ENCODE measurements at regions not wholly inside any gene's neighbourhood (a gene's known extent, or its start where the extent isn't known, plus 50 kb on each side); places are given as distances from the start of the nearest gene placed in this dataset.

DNA sequence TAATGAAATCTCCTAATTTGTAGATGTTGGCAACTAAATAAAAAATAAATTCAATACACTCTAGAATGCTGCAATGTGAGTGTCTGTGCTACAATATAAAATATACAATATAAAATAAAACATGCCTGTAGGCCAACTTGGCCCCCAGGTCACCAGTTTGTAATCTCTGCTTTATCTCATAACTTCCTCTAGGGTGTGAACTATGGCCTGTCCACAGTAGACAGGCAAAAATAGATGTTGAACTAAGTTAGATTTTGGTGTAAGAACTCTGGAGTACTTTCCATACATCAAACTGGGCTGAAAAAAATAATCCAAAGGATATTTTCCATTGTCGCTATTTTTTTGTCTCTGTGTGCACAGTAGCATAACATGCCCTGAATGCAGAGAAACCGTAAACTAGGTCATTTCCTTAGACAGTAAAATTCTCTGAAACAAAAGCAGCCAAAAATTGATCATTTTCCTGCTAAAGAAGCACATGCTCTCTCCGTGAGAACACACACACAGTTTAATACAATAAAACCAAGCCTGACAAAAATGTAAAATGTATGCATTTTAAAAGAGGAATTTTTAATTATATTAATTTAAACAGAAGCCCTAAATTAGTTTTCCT lies 98.5 kb upstream of the ZFP64 start (continued):
- TF ChIP-seq TCF3 (IDR thresholded peaks at IDR 0.05; ENCODE audit: borderline replicate concordance, insufficient read depth, low read depth, low read length) (no peak), SMAD1 (IDR thresholded peaks at IDR 0.05; ENCODE audit: low read depth, partially characterized antibody) (no peak), ZSCAN29 (IDR thresholded peaks at IDR 0.05) (no peak), POLR2AphosphoS5 (IDR thresholded peaks at IDR 0.05; ENCODE audit: low read length) (no peak), LARP7 (IDR thresholded peaks at IDR 0.05) (no peak)
- TF ChIP-seq, protein P1, sequence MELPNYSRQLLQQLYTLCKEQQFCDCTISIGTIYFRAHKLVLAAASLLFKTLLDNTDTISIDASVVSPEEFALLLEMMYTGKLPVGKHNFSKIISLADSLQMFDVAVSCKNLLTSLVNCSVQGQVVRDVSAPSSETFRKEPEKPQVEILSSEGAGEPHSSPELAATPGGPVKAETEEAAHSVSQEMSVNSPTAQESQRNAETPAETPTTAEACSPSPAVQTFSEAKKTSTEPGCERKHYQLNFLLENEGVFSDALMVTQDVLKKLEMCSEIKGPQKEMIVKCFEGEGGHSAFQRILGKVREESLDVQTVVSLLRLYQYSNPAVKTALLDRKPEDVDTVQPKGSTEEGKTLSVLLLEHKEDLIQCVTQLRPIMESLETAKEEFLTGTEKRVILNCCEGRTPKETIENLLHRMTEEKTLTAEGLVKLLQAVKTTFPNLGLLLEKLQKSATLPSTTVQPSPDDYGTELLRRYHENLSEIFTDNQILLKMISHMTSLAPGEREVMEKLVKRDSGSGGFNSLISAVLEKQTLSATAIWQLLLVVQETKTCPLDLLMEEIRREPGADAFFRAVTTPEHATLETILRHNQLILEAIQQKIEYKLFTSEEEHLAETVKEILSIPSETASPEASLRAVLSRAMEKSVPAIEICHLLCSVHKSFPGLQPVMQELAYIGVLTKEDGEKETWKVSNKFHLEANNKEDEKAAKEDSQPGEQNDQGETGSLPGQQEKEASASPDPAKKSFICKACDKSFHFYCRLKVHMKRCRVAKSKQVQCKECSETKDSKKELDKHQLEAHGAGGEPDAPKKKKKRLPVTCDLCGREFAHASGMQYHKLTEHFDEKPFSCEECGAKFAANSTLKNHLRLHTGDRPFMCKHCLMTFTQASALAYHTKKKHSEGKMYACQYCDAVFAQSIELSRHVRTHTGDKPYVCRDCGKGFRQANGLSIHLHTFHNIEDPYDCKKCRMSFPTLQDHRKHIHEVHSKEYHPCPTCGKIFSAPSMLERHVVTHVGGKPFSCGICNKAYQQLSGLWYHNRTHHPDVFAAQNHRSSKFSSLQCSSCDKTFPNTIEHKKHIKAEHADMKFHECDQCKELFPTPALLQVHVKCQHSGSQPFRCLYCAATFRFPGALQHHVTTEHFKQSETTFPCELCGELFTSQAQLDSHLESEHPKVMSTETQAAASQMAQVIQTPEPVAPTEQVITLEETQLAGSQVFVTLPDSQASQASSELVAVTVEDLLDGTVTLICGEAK (IDR thresholded peaks at IDR 0.05; ENCODE audit: borderline replicate concordance): no peak

DNA sequence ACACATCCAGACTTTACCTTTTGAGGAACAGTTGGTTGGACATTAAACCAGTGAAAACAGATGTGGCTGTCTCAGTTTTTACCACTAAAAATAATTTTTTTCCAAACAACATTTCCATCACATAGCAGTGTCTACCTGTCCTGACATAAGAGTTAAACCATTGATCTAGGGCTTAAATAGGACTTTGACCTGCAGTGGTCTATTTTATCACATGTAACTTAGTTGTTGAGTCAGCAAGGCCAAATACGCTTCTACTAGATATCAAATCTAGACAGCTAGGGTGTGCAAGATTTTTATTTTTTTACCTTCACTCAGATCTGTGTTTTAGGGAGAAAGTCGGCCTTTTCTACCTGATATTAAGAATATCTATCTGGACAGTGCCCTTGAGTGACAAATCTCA lies 88.8 kb upstream of the ZFP64 start:
- DNase-seq (ENCODE audit: low read depth, low spot score) (no peak), ATAC-seq (no peak), FAIRE-seq (no peak)
- ChIA-PET CTCF (no interaction called here), SMC1A (ENCODE audit: uncharacterized antibody, unreplicated experiment) (interaction anchor here (1.5 kb wide), 1 partner anchor 31 kb away, joined by 4 read pairs; no protein-coding TSS in a partner anchor), POLR2A (interaction anchor here (0.6 kb wide), 1 partner anchor 18 kb away, joined by 3 read pairs; no protein-coding TSS in a partner anchor), RAD21 (ENCODE audit: unreplicated experiment) (no interaction called here)
- Histone ChIP-seq H3K36me3 (ENCODE audit: control insufficient read depth in 2 of 2, insufficient read depth in 2 of 2, low read length in 1 of 2) (no peaks in the 10 kb centered on the region), H3K27ac (ENCODE audit: control insufficient read depth, insufficient read depth) (no peak overlapping the region), H3K79me2 (ENCODE audit: control insufficient read depth, insufficient read depth, low read length) (no peaks in the 10 kb centered on the region), H3K4me2 (ENCODE audit: control insufficient read depth, insufficient read depth) (no peak overlapping the region), H3K9ac (ENCODE audit: control insufficient read depth, insufficient read depth, low read length) (no peak overlapping the region), H3K9me3 (replicated peaks; ENCODE audit: control insufficient read depth, insufficient read depth, low read length) (no peaks in the 10 kb centered on the region), H2AFZ (ENCODE audit: control insufficient read depth, low read depth, low read length) (no peak overlapping the region), H4K20me1 (ENCODE audit: control insufficient read depth, insufficient read depth) (no peaks in the 10 kb centered on the region), H3K4me3 (no peak overlapping the region), H3K27me3 (replicated peaks in 1 of 2; ENCODE audit: control insufficient read depth in 2 of 2, insufficient read depth in 2 of 2, low read length in 1 of 2) (peaks cover 0 to 5% of the 10 kb centered on the region in 2 experiments; a peak in 2 of 4 replicates), H3K4me1 (ENCODE audit: control insufficient read depth, insufficient read depth, low read length) (no peaks in the 10 kb centered on the region)
- intact Hi-C loops (cut with micrococcal nuclease; ENCODE audit: unreplicated experiment): no loop called here
- 11% methylated on average over 2 of the region's 2 CpGs for WGBS (ENCODE audit: insufficient coverage, insufficient replicate concordance, low lambda C conversion rate, missing lambda C conversion rate)
- BruUV-seq (replicated peaks): no TSS peak
- in situ Hi-C loops (cut with MboI): no loop called here
- TF ChIP-seq CREM (IDR thresholded peaks at IDR 0.05; ENCODE audit: low read depth): no peak
- no peak for TF ChIP-seq TARDBP (IDR thresholded peaks at IDR 0.05; ENCODE audit: borderline replicate concordance)
- TF ChIP-seq, protein P2, sequence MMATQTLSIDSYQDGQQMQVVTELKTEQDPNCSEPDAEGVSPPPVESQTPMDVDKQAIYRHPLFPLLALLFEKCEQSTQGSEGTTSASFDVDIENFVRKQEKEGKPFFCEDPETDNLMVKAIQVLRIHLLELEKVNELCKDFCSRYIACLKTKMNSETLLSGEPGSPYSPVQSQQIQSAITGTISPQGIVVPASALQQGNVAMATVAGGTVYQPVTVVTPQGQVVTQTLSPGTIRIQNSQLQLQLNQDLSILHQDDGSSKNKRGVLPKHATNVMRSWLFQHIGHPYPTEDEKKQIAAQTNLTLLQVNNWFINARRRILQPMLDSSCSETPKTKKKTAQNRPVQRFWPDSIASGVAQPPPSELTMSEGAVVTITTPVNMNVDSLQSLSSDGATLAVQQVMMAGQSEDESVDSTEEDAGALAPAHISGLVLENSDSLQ (IDR thresholded peaks at IDR 0.05): no peak
- TF ChIP-seq RAD51 (IDR thresholded peaks at IDR 0.05): no peak
- no peak for TF ChIP-seq PML (IDR thresholded peaks at IDR 0.05; ENCODE audit: low read length)
- no peak for TF ChIP-seq FOS (IDR thresholded peaks at IDR 0.05; ENCODE audit: borderline replicate concordance, extremely low read depth, insufficient read length)
- TF ChIP-seq, protein P3, sequence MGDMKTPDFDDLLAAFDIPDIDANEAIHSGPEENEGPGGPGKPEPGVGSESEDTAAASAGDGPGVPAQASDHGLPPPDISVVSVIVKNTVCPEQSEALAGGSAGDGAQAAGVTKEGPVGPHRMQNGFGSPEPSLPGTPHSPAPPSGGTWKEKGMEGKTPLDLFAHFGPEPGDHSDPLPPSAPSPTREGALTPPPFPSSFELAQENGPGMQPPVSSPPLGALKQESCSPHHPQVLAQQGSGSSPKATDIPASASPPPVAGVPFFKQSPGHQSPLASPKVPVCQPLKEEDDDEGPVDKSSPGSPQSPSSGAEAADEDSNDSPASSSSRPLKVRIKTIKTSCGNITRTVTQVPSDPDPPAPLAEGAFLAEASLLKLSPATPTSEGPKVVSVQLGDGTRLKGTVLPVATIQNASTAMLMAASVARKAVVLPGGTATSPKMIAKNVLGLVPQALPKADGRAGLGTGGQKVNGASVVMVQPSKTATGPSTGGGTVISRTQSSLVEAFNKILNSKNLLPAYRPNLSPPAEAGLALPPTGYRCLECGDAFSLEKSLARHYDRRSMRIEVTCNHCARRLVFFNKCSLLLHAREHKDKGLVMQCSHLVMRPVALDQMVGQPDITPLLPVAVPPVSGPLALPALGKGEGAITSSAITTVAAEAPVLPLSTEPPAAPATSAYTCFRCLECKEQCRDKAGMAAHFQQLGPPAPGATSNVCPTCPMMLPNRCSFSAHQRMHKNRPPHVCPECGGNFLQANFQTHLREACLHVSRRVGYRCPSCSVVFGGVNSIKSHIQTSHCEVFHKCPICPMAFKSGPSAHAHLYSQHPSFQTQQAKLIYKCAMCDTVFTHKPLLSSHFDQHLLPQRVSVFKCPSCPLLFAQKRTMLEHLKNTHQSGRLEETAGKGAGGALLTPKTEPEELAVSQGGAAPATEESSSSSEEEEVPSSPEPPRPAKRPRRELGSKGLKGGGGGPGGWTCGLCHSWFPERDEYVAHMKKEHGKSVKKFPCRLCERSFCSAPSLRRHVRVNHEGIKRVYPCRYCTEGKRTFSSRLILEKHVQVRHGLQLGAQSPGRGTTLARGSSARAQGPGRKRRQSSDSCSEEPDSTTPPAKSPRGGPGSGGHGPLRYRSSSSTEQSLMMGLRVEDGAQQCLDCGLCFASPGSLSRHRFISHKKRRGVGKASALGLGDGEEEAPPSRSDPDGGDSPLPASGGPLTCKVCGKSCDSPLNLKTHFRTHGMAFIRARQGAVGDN (IDR thresholded peaks at IDR 0.05): no peak
- TF ChIP-seq MXI1 (IDR thresholded peaks at IDR 0.05; ENCODE audit: low read depth, low read length): no peak

Measured in GM12878 (cell line).